SK-N-DZ (cell line): ENCODE measurements at regions not wholly inside any gene's neighbourhood (a gene's known extent, or its start where the extent isn't known, plus 50 kb on each side); places are given as distances from the start of the nearest gene placed in this dataset.

Experiments used
- DNase-seq: peaks from one replicate; pipeline ENCODE4 v3.0.0-alpha.2; 2015; ENCODE audit warnings: low spot score

DNA sequence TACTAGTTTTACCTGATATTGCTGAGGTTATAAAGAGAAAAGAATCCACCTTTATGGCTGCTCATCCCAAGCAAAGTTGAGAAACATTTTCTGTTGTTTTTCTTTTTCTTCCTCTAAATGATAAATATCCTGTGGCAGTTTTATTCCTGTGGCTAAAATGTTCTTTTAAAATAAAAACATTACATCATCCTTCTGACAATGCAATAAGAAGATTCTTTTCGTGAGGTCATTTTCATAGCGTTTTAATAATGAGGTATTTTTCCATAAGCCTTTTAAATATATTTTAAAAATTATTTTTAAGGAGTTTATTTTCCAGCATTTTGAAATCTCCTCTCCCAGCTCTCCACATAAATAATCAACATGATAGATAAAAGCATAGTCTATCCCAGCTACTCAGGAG lies 52.8 kb upstream of the EPB41L3 start:
- no peak for DNase-seq
